IMR-90 (cell line): ENCODE measurements at regions not wholly inside any gene's neighbourhood (a gene's known extent, or its start where the extent isn't known, plus 50 kb on each side); places are given as distances from the start of the nearest gene placed in this dataset.

Experiments
- ATAC-seq: fragments of 200-7000 bp; cut with Tn5 transposase; 2 replicates; pipeline ENCODE4 v1.9.1; 2020; ENCODE audit warnings: low read depth, mild to moderate bottlenecking, moderate library complexity
- BruUV-seq: library from RNA; stranded (reverse); fragments of 400-500 nt; replicated peaks from 2 replicates; lab custom pipeline; 2021; lab: Mats Ljungman, UMichigan
- CTCF ChIA-PET: fragments of 300-600 bp; formaldehyde crosslinking; extraction: SDS; loops from one replicate; lab custom pipeline; 2021; ENCODE audit warnings: antibody characterized with exemption; lab: Yijun Ruan, JAX
- POLR2A ChIA-PET: fragments of 300-600 bp; sonication (Branson Sonifier 250); formaldehyde crosslinking; loops from one replicate; lab custom pipeline; 2022; ENCODE audit warnings: antibody characterized with exemption; ENCODE audit not compliant: unreplicated experiment; lab: Charles Lee
- DNase-seq: peaks from one replicate; pipeline ENCODE4 v3.0.0; 2013
- H2AFZ ChIP-seq: replicated peaks from 2 replicates; pipeline ENCODE3; 2013; ENCODE audit warnings: low read length, mild to moderate bottlenecking; ENCODE audit not compliant: poor library complexity
- H2AK5ac ChIP-seq: 2 replicates; pipeline ENCODE4 v1.6.1; 2013; ENCODE audit warnings: low read depth, low read length, inconsistent platforms
- H2AK9ac ChIP-seq: replicated peaks from 2 replicates; pipeline ENCODE3; 2013; ENCODE audit warnings: mild to moderate bottlenecking, low read depth, low read length, moderate library complexity; ENCODE audit not compliant: poor library complexity
- H2BK120ac ChIP-seq: 2 replicates; pipeline ENCODE4 v1.6.1; 2013; ENCODE audit warnings: low read depth, low read length, inconsistent platforms
- H2BK15ac ChIP-seq: 3 replicates; pipeline ENCODE4 v1.6.1; 2013; ENCODE audit warnings: low read depth, low read length, inconsistent platforms
- H2BK20ac ChIP-seq: 2 replicates; pipeline ENCODE4 v1.6.1; 2013; ENCODE audit warnings: low read depth, mild to moderate bottlenecking, inconsistent platforms, low read length, moderate library complexity
- H2BK5ac ChIP-seq: 2 replicates; pipeline ENCODE4 v1.6.1; 2013; ENCODE audit warnings: mild to moderate bottlenecking, low read depth, low read length, inconsistent platforms; ENCODE audit not compliant: poor library complexity, severe bottlenecking
- H3K14ac ChIP-seq: replicated peaks from 2 replicates; pipeline ENCODE4 v1.6.1; 2013; ENCODE audit warnings: low read depth, low read length, inconsistent platforms
- H3K18ac ChIP-seq: 2 replicates; pipeline ENCODE4 v1.6.1; 2013; ENCODE audit warnings: low read depth, low read length, control low read depth
- H3K23ac ChIP-seq: 2 replicates; pipeline ENCODE4 v1.6.1; 2013; ENCODE audit warnings: low read depth, low read length, inconsistent platforms
- H3K27ac ChIP-seq: 2 replicates; pipeline ENCODE4 v1.5.1; 2013; ENCODE audit warnings: mild to moderate bottlenecking, control low read depth, low read length; ENCODE audit not compliant: insufficient read depth
- H3K27me3 ChIP-seq: 2 replicates; pipeline ENCODE4 v1.6.1; 2013; ENCODE audit warnings: low read length; ENCODE audit not compliant: control insufficient read depth, insufficient read depth
- H3K36me3 ChIP-seq: 2 replicates; pipeline ENCODE4 v1.6.1; 2013; ENCODE audit warnings: low read length, mixed read lengths; ENCODE audit not compliant: control insufficient read depth, insufficient read depth
- H3K4ac ChIP-seq: 2 replicates; pipeline ENCODE4 v1.6.1; 2013; ENCODE audit warnings: low read depth, low read length, inconsistent platforms
- H3K4me1 ChIP-seq: 2 replicates; pipeline ENCODE4 v1.6.1; 2013; ENCODE audit warnings: low read length, mixed read lengths; ENCODE audit not compliant: control insufficient read depth, insufficient read depth
- H3K4me2 ChIP-seq: 2 replicates; pipeline ENCODE4 v1.6.1; 2013; ENCODE audit warnings: low read depth, mild to moderate bottlenecking, control low read depth, low read length, moderate library complexity
- H3K4me3 ChIP-seq: 2 replicates; pipeline ENCODE4 v1.5.1; 2013; ENCODE audit warnings: low read depth, mild to moderate bottlenecking, control low read depth, low read length, moderate library complexity; ENCODE audit not compliant: insufficient read depth
- H3K56ac ChIP-seq: 2 replicates; pipeline ENCODE4 v1.6.1; 2013; ENCODE audit warnings: low read length, inconsistent platforms; ENCODE audit not compliant: insufficient read depth; ENCODE audit errors: extremely low read depth
- H3K79me1 ChIP-seq, 2 experiments: 2 replicates each; pipeline ENCODE4 v1.6.1; 2013; ENCODE audit warnings: low read length in 2 of 2, inconsistent platforms in 1 of 2, low read depth in 1 of 2
- H3K9ac ChIP-seq: 2 replicates; pipeline ENCODE4 v1.6.1; 2013; ENCODE audit warnings: low read depth, low read length, control low read depth
- H3K9me1 ChIP-seq: 2 replicates; pipeline ENCODE4 v1.6.1; 2013; ENCODE audit warnings: low read length, inconsistent platforms; ENCODE audit not compliant: insufficient read depth
- H3K9me3 ChIP-seq: 2 replicates; pipeline ENCODE4 v1.6.1; 2013; ENCODE audit warnings: low read length; ENCODE audit not compliant: control insufficient read depth, insufficient read depth
- H4K20me1 ChIP-seq: 2 replicates; pipeline ENCODE4 v1.6.1; 2013; ENCODE audit warnings: low read length, inconsistent platforms; ENCODE audit not compliant: insufficient read depth
- H4K5ac ChIP-seq: 2 replicates; pipeline ENCODE4 v1.6.1; 2013; ENCODE audit warnings: mild to moderate bottlenecking, low read depth, low read length, control low read depth
- H4K8ac ChIP-seq, 2 experiments: 2 replicates each; pipeline ENCODE4 v1.6.1; 2013; ENCODE audit warnings: low read depth in 2 of 2, low read length in 2 of 2, control low read depth in 1 of 2, inconsistent platforms in 1 of 2
- H4K91ac ChIP-seq: 2 replicates; pipeline ENCODE4 v1.6.1; 2013; ENCODE audit warnings: low read depth, low read length, inconsistent platforms; ENCODE audit not compliant: insufficient read depth
- BHLHE40 ChIP-seq: fragments of 150-350 bp; IDR thresholded peaks from 2 replicates; pipeline ENCODE4 v1.6.1; 2016; ENCODE audit warnings: mild to moderate bottlenecking, low read depth, low read length
- CEBPB ChIP-seq: IDR thresholded peaks from 2 replicates; pipeline ENCODE4 v1.6.1; 2012; ENCODE audit warnings: low read depth, low read length, improper control_type of control experiment
- FOS ChIP-seq: fragments of 150-350 bp; IDR thresholded peaks from 2 replicates; pipeline ENCODE4 v1.6.1; 2016; ENCODE audit warnings: low read depth, low read length
- MAFK ChIP-seq: IDR thresholded peaks from 2 replicates; pipeline ENCODE4 v1.6.1; 2012; ENCODE audit warnings: low read depth, low read length, improper control_type of control experiment
- MXI1 ChIP-seq: IDR thresholded peaks from 2 replicates; pipeline ENCODE4 v1.6.1; 2012; ENCODE audit warnings: low read depth, mild to moderate bottlenecking, low read length, moderate library complexity, borderline replicate concordance
- NFE2L2 ChIP-seq: fragments of 150-350 bp; IDR thresholded peaks from 2 replicates; pipeline ENCODE4 v1.6.1; 2016; ENCODE audit warnings: low read depth, mild to moderate bottlenecking, low read length
- POLR2A ChIP-seq: IDR thresholded peaks from 2 replicates; pipeline ENCODE4 v1.6.1; 2012; ENCODE audit warnings: mild to moderate bottlenecking, low read depth, low read length
- RAD21 ChIP-seq: IDR thresholded peaks from 2 replicates; pipeline ENCODE4 v1.6.1; 2012; ENCODE audit warnings: low read length, improper control_type of control experiment
- RCOR1 ChIP-seq: IDR thresholded peaks from 2 replicates; pipeline ENCODE4 v1.6.1; 2012; ENCODE audit warnings: mild to moderate bottlenecking, low read length, improper control_type of control experiment; ENCODE audit not compliant: insufficient replicate concordance
- RFX5 ChIP-seq: IDR thresholded peaks from 2 replicates; pipeline ENCODE4 v1.8.0; 2012; ENCODE audit warnings: low read depth, mild to moderate bottlenecking, low read length, moderate library complexity
- SMC3 ChIP-seq: fragments of 150-350 bp; IDR thresholded peaks from 2 replicates; pipeline ENCODE4 v1.6.1; 2016; ENCODE audit warnings: low read depth, mild to moderate bottlenecking, antibody characterized with exemption, low read length, moderate library complexity
- WGBS, 2 experiments: methylation state at CpG; one replicate each; pipeline versions ENCODE4 v1.1.5 to v1.1.7; 2013; ENCODE audit warnings: missing lambda C conversion rate in 2 of 2; ENCODE audit not compliant: insufficient read length in 1 of 2; ENCODE audit errors: extremely low coverage in 2 of 2; 5-methylcytosine and 5-hydroxymethylcytosine counted together
- dilution Hi-C: fragments of 300-500 bp; cut with HindIII; formaldehyde crosslinking; loops from one replicate; pipeline ENCODE4 v1.14.3; 2018; ENCODE audit warnings: low sequenced_read_pairs; ENCODE audit not compliant: unreplicated experiment
- in situ Hi-C: fragments of 300-500 bp; cut with MboI; formaldehyde crosslinking; loops from 3 replicates; pipeline ENCODE4 v1.14.3; 2019; ENCODE audit warnings: low sequenced_read_pairs, inconsistent platforms, mixed read lengths
- intact Hi-C: fragments of 100-400 bp; cut with micrococcal nuclease; formaldehyde crosslinking; loops from 2 replicates; pipeline ENCODE4 v1.10.0; 2022
- TF ChIP-seq, protein P1 (sequence below): conservative IDR thresholded peaks from 2 replicates; pipeline ENCODE4 v1.5.1; 2012; ENCODE audit warnings: mild to moderate bottlenecking, low read depth, low read length, improper control_type of control experiment
- TF ChIP-seq, protein P2 (sequence below): fragments of 150-350 bp; IDR thresholded peaks from 2 replicates; pipeline ENCODE4 v1.6.1; 2016; ENCODE audit warnings: low read depth, mild to moderate bottlenecking, low read length, moderate library complexity, borderline replicate concordance

DNA sequence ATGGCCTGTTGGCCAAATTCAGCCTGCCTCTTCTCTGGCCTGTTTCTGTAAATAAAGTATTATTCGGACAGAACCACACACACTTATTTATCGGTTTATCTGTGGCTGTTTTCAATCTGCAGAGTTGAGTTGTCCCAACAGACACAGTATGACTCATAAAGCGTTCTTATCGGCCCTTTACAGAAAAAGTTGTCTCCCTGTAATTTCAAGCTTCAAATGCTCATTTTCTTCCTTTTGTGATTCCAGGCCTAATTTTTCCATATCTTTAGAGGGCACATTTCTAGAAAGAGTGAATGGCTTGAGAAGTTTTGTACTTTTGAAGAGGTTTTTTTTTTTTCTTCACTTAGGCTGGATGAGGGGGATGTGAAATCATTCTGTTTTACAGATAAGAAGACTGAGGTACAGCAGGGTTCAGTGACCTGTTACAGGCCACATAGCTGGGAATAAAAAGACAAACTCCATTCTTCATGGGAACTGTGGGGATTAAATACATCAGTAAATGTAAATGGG is 440.9 kb downstream of the TSHZ3 start:
- no TSS peak for BruUV-seq
- Histone ChIP-seq H3K36me3 (no peaks in the 10 kb centered on the region), H4K5ac (no peak overlapping the region), H3K56ac (no peak overlapping the region), H2BK5ac (no peak overlapping the region), H2BK20ac (no peak overlapping the region), H3K23ac (no peak overlapping the region), H3K27ac (no peak overlapping the region), H2AK5ac (no peak overlapping the region), H4K91ac (no peak overlapping the region), H4K20me1 (no peaks in the 10 kb centered on the region), H3K4me1 (no peaks in the 10 kb centered on the region), H2AK9ac (no peak overlapping the region), H3K27me3 (no peaks in the 10 kb centered on the region), H3K9me3 (no peaks in the 10 kb centered on the region), H3K9me1 (no peaks in the 10 kb centered on the region), H3K18ac (no peak overlapping the region), H3K79me1 (no peaks in the 10 kb centered on the region), H4K8ac (no peak overlapping the region), H2BK120ac (no peak overlapping the region), H3K14ac (no peak overlapping the region), H3K4me2 (no peak overlapping the region), H3K4ac (no peak overlapping the region), H3K9ac (no peak overlapping the region), H3K4me3 (no peak overlapping the region), H2AFZ (no peak overlapping the region), H2BK15ac (no peak overlapping the region)
- no CpG with 5 or more reads among the region's 4 CpGs for WGBS, 2 experiments
- in situ Hi-C loops: no loop called here
- ATAC-seq (no peak), DNase-seq (no peak)
- TF ChIP-seq BHLHE40 (no peak), MXI1 (no peak), FOS (no peak), RFX5 (no peak), CEBPB (no peak), MAFK (no peak), NFE2L2 (no peak), RCOR1 (no peak), POLR2A (no peak), RAD21 (no peak), SMC3 (no peak)
- TF ChIP-seq, protein P1, sequence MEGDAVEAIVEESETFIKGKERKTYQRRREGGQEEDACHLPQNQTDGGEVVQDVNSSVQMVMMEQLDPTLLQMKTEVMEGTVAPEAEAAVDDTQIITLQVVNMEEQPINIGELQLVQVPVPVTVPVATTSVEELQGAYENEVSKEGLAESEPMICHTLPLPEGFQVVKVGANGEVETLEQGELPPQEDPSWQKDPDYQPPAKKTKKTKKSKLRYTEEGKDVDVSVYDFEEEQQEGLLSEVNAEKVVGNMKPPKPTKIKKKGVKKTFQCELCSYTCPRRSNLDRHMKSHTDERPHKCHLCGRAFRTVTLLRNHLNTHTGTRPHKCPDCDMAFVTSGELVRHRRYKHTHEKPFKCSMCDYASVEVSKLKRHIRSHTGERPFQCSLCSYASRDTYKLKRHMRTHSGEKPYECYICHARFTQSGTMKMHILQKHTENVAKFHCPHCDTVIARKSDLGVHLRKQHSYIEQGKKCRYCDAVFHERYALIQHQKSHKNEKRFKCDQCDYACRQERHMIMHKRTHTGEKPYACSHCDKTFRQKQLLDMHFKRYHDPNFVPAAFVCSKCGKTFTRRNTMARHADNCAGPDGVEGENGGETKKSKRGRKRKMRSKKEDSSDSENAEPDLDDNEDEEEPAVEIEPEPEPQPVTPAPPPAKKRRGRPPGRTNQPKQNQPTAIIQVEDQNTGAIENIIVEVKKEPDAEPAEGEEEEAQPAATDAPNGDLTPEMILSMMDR: no peak
- TF ChIP-seq, protein P2, sequence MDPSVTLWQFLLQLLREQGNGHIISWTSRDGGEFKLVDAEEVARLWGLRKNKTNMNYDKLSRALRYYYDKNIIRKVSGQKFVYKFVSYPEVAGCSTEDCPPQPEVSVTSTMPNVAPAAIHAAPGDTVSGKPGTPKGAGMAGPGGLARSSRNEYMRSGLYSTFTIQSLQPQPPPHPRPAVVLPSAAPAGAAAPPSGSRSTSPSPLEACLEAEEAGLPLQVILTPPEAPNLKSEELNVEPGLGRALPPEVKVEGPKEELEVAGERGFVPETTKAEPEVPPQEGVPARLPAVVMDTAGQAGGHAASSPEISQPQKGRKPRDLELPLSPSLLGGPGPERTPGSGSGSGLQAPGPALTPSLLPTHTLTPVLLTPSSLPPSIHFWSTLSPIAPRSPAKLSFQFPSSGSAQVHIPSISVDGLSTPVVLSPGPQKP: no peak
- ChIA-PET POLR2A (no interaction called here), CTCF (no interaction called here)
- dilution Hi-C loops: no loop called here
- intact Hi-C loops: no loop called here
